Osteoblast (primary cell): ENCODE measurements at regions not wholly inside any gene's neighbourhood (a gene's known extent, or its start where the extent isn't known, plus 50 kb on each side); places are given as distances from the start of the nearest gene placed in this dataset.
A peak's percentile ranks its signal among the peaks of the same experiment; 100 is the strongest.
"Not testable (repeated sequence)": the region's sequence is repeated elsewhere in the genome, so short reads cannot be mapped to it uniquely, and the experiment has no call there.

ENCODE experiments used
- DNase-seq: peaks from one replicate; pipeline ENCODE4 v3.0.0; 2011; ENCODE audit warnings: low spot score, mixed read lengths; ENCODE audit not compliant: insufficient read length; ENCODE audit errors: missing footprints
- H2AFZ ChIP-seq: 2 replicates; pipeline ENCODE4 v1.6.0; 2011; ENCODE audit warnings: mild to moderate bottlenecking, low read length
- H3K27ac ChIP-seq: 2 replicates; pipeline ENCODE4 v1.5.1; 2011; ENCODE audit warnings: mild to moderate bottlenecking, low read depth, low read length, moderate library complexity
- H3K27me3 ChIP-seq: 2 replicates; pipeline ENCODE4 v1.6.0; 2012; ENCODE audit warnings: mild to moderate bottlenecking, control low read depth, inconsistent platforms, low read length, moderate library complexity; ENCODE audit not compliant: insufficient read depth
- H3K36me3 ChIP-seq: 2 replicates; pipeline ENCODE4 v1.5.1; 2011; ENCODE audit warnings: mild to moderate bottlenecking, low read length, control low read depth, moderate library complexity; ENCODE audit not compliant: insufficient read depth
- H3K4me1 ChIP-seq: 2 replicates; pipeline ENCODE4 v1.5.1; 2011; ENCODE audit warnings: mild to moderate bottlenecking, low read length, control low read depth, moderate library complexity; ENCODE audit not compliant: insufficient read depth
- H3K4me2 ChIP-seq: 2 replicates; pipeline ENCODE4 v1.6.0; 2011; ENCODE audit warnings: mild to moderate bottlenecking, low read length; ENCODE audit not compliant: insufficient read depth
- H3K4me3 ChIP-seq: fragments of 200-600 bp; sonication (generic); 3 replicates; pipeline ENCODE4 v1.5.1; 2012; ENCODE audit warnings: mild to moderate bottlenecking, low read length, inconsistent platforms; ENCODE audit not compliant: insufficient read depth
- H3K79me2 ChIP-seq: 2 replicates; pipeline ENCODE4 v1.6.0; 2012; ENCODE audit warnings: mild to moderate bottlenecking, low read length, control low read depth, inconsistent platforms; ENCODE audit not compliant: insufficient read depth
- H3K9me3 ChIP-seq: 2 replicates; pipeline ENCODE4 v1.5.1; 2011; ENCODE audit warnings: low read depth, low read length, control low read depth
- H4K20me1 ChIP-seq: 2 replicates; pipeline ENCODE4 v1.6.0; 2012; ENCODE audit warnings: mild to moderate bottlenecking, low read length, control low read depth; ENCODE audit not compliant: insufficient read depth
- CTCF ChIP-seq: IDR thresholded peaks from 2 replicates; pipeline ENCODE4 v1.5.1; 2011; ENCODE audit warnings: mild to moderate bottlenecking, low read depth, low read length, moderate library complexity; ENCODE audit errors: extremely low read depth

GRCh38 chr7:124247691-124248090, 214.8 kb upstream of the TMEM229A start:
- H3K9me3 ChIP-seq: peaks cover 4% of the 10 kb centered on the region
- no peak overlapping the region for H3K4me3 ChIP-seq
- H2AFZ ChIP-seq: no peak overlapping the region
- H3K4me2 ChIP-seq: no peak overlapping the region
- no peaks in the 10 kb centered on the region for H3K4me1 ChIP-seq
- H3K79me2 ChIP-seq: no peaks in the 10 kb centered on the region
- TF ChIP-seq CTCF: no peak
- H3K27ac ChIP-seq: no peak overlapping the region
- no peaks in the 10 kb centered on the region for H4K20me1 ChIP-seq
- no peaks in the 10 kb centered on the region for H3K27me3 ChIP-seq
- H3K36me3 ChIP-seq: no peaks in the 10 kb centered on the region
- DNase-seq: no peak

GRCh38 chr7:124246262-124246863, 213.5 kb upstream of the TMEM229A start:
- Histone ChIP-seq H3K4me3 (no peak overlapping the region), H2AFZ (peak overlapping the region; percentile 3), H3K9me3 (peaks cover 4% of the 10 kb centered on the region), H3K36me3 (no peaks in the 10 kb centered on the region), H3K27me3 (no peaks in the 10 kb centered on the region), H3K4me1 (no peaks in the 10 kb centered on the region), H4K20me1 (no peaks in the 10 kb centered on the region), H3K4me2 (no peak overlapping the region), H3K27ac (no peak overlapping the region), H3K79me2 (no peaks in the 10 kb centered on the region)
- no peak for TF ChIP-seq CTCF
- DNase-seq: no peak

GRCh38 chr7:124244469-124244868, 211.6 kb upstream of the TMEM229A start:
- H3K27me3 ChIP-seq, H3K36me3 ChIP-seq, DNase-seq, H3K79me2 ChIP-seq, H4K20me1 ChIP-seq, H2AFZ ChIP-seq, H3K27ac ChIP-seq, H3K9me3 ChIP-seq, H3K4me1 ChIP-seq, H3K4me3 ChIP-seq, H3K4me2 ChIP-seq: not testable (repeated sequence)

- DNase-seq: no peak
- H3K9me3 ChIP-seq: no peaks in the 10 kb centered on the region
- H3K4me2 ChIP-seq: no peak overlapping the region
- H3K79me2 ChIP-seq: no peaks in the 10 kb centered on the region
- H2AFZ ChIP-seq: no peak overlapping the region
- no peaks in the 10 kb centered on the region for H3K36me3 ChIP-seq
- no peaks in the 10 kb centered on the region for H3K4me1 ChIP-seq
- no peak overlapping the region for H3K4me3 ChIP-seq
- no peak overlapping the region for H3K27ac ChIP-seq
- no peak for TF ChIP-seq CTCF
- H3K27me3 ChIP-seq: no peaks in the 10 kb centered on the region
- H4K20me1 ChIP-seq: no peaks in the 10 kb centered on the region
Observed at GRCh38 chr7:124219681-124220080, 186.8 kb upstream of the TMEM229A start.
